ENCODE measurements at regions not wholly inside any gene's neighbourhood (a gene's known extent, or its start where the extent isn't known, plus 50 kb on each side); places are given as distances from the start of the nearest gene placed in this dataset.

DNA sequence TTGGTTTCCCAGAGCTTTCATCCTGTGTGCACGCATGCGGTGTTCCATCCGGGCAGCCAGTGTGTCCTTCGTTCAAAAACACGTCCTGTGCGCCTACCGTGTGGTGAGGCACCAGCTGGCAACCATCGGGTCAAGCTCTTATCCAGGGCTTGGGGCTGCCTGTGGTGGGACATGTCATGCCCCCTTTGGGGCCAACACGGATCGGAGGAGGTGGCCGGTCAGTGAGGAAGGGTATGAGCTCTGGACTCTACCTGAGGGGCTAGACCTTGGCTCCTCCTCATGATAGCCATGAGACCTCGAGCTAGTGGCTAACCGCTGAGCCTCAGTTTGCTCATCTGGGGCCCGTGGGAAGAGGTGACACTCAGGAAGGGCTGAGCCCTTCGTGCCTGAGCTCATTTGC lies 158.5 kb upstream of the PMEPA1 start:
- no peak for DNase-seq

DNA sequence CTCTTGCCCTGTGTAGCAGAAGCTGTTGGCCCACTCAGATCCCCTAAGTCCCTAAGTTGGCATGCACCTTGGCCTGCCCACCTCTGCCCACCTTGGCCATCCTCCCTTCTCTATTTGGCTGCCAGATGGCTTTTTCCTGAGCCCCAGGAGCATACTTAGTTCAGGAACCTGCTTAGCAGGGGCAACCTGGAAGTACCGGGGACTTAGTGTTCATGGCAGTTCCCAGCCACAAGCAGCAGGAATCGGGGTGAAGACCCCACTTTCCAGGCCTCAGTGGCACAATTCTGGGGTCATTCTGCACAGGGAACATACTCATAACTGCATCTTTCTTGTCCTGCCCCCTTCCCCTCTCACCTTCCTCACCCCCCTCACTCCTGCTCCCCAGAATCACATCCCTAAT lies 158.0 kb upstream of the PMEPA1 start:
- no peak for DNase-seq

DNA sequence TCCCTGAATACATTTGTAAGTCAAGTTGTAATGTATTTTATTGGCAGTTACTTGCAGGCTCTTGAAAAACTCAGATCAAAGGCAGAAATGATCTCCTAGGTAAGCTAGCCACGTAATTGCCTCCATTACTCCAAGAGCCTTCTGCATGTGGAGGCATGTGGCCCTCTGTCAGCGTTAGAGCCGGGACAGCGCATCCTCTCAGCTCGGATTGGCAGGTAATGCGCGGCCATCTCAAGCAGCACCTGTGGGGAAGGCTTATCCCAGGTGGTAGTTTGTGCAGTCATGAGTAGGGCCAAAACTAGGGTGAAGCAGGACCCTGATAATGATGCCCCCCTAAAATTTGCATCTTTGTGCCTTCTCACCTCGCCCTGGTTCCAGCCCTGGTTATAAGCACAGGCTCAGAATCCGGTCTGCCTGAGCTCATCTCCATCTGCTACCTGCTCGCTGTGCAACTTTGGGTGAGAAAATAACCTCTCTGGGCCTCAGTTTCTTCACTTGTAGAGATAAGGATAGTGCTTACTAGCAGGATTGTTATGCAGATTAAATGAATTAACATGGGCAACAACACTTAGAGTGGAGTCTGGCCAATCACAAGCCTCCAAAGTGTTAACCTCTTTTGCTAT lies 157.5 kb upstream of the PMEPA1 start:
- no peak for DNase-seq

- no peak for DNase-seq
Observed at GRCh38 chr20:57866250-57867106, 156.7 kb upstream of the PMEPA1 start.

DNA sequence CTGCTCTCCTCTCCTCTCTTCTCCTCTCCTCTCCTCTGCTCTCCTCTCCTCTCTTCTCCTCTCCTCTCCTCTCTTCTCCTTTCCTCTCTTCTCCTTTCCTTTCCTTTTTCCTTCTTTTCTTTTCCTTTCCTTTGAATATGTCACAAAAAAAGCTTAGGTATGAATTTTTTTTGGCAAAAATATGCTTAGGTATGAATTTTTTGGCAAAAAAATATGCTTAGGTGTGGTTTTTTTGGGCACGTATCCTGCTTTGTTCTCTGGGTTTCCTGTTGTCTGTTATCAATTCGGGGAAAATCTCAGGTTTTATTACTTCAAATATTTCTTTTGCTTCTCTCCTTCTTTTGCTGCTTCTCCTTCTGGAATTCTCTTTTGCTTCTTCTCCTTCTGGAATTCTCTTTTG lies 155.5 kb upstream of the PMEPA1 start:
- DNase-seq, result no peak

DNA sequence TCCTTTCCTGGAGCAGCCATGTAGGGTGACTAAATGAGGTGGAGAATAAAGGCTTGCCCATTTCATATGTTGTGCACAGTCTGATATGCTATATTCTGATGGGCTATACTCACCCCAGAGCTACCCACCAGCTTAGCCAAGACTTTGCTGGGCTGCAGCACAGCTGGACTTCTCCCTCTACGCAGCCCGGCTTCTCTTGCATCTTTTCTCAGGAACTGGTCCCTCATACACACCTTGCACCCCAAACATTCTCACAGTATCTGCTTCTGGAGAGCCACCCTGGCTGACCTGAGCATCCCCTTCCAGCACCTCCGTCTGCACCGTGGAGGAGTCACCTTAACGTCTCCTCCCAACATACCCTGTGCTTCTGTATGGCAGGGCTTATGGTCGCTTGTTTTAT lies 150.8 kb upstream of the PMEPA1 start:
- DNase-seq, result no peak

DNA sequence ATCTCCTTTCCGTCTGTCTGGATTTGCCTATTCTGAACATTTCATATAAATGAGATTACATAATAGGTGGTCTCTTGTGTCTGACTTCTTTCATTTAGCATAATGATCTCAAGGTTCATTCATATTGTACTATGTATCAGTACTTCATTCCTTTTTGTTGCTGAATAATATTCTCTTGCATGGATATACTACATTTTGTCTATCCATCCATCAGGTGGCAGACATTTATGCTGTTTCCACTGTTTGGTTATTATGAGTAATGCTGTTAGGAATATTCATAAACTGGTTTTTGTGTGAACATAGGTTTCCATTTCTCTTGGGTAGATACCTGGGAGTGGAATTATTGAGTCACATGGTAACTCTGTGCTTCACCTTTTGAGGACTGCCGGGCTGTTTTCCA lies 148.2 kb upstream of the PMEPA1 start:
- no peak for DNase-seq

GRCh38 chr20:57857118-57857517 lies 147.3 kb upstream of the PMEPA1 start:
- DNase-seq, result no peak

DNA sequence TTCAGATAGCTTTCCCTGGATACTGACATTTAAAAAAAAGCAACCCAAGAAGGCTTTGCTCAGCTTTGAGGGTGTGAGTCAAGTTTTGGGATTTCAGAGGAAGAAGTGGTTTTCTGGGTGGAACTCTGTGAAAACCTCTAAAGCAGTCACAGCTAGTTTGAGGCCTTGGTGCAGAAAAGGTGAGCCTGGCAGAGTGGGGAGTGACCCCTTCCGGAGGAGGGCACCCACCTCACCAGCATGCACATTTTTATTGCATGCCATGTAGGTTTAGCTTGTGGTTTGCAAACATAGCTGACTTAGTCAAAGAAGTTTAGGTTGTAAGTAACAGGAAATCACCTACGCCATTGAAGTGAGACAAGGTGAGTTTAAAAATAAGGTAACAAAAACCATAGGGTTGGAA lies 146.8 kb upstream of the PMEPA1 start:
- no peak for DNase-seq

GRCh38 chr20:57851796-57852195 lies 142.0 kb upstream of the PMEPA1 start:
- no peak for DNase-seq

DNA sequence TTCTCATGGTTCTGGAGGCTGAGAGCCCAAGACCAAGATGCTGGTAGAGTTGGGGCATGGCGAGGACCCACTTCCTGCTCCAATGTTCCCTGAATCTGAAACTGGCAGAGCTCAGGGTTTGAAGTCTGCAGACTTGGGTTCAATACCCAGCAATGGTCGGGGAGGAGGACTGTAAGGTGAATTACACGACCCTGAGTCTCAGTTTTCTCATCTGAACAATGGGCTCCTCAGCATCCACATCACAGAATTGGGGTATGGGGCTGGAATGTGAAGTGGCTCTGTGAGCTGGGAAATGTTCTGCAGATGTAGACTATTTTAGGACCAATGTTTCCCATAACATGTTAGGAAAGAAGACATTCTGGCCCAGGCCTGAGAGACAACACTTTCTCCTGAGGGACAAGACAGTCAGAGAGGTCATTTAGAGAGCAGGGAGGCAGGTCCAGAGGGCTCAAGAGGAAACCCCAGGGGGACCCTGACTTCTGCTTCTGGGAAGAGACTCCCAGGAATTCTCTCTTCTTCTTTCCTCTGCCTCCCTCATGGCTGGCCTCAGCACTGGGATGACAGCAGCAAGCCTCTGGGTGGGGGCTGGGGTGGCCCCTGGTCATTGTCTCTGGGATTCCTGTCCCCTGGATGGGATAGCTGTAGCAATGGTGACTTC lies 141.3 kb upstream of the PMEPA1 start:
- no peak for DNase-seq

- no peak for DNase-seq
Observed at GRCh38 chr20:57849521-57850215, 139.9 kb upstream of the PMEPA1 start.

DNA sequence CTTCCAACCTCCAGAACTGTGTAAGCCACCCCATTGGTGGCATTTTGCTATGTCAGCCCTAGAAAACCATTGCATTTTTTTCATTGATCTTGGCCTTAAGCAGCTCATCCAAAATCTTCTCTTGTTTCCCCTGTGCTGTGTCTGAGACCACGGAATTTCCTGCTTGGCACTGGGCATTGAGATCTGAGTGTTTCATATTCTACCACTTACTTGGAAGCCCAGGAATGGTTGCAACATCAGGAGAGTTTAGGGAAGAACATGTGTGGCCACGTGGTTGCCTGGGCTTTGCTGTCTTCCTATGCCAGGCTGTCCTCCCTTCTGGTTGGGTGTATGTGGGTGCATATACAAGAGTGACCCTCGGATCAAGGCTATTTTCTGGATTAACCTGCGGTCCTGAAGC lies 139.3 kb upstream of the PMEPA1 start:
- no peak for DNase-seq

- DNase-seq, result no peak
Observed at GRCh38 chr20:57848282-57848681, 138.5 kb upstream of the PMEPA1 start.

DNA sequence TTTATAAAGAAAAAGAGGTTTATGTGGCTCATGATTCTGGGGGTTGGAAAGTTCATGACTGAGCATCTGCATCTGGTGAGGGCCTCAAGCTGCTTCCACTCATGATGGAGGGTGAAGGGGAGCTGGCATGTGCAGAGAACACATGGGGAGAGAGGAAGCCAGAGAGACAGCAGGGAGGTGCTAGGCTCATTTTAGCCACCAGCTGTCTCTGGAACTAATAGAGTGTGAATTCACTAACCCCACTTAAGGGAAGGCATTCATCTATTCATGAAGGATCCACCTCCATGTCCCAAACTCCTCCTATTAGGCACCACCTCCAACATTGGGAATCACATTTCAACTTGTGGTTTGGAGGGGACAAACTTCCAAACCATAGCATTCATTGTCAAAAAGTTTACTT lies 137.3 kb upstream of the PMEPA1 start:
- no peak for DNase-seq

DNA sequence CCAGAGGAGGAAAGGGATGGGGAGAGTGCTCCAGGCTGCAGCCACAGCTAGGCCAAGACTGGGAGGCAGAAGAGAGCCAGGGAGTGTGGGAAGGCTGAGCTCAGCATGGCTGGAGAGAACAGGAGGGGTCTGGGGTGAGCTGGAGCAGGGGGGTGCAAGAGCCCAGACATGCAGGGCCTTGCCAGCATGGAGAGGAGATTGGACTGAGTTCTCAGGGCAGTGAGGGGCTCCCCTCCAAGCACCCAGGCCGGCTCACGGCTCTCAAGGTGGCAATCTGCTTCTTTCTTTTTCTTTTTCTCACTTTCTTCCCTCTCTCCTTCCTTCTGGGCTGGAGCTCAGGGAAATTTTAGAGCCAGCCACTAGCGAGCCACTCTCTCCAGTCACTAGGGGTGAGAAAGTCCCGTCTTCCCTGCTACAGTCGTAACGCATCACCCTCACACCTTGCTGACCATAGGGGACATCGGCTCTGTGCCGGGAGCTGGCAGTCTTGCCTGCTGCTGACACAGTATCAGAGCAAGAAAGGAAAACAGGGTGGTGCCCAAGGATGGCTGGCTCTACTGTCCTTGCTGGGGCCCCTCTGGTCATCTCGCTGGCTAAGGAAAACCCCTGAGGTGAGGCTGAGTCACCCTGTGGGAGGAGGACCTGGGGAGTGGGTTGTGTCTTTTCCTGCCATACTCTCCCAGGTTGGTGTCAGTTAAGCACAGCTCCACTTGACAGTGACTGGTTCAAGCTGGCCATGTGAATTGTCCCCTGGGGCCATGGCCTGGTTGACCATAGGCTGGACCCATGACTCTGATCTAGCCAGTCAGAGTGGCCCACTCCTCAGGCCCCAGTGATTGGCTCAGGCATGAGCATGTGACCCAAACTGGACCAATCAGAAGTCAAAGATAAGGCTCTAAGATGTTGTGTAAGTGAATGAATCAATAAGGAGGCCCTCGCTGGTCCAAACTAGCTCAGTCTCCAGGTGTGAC lies 135.1 kb upstream of the PMEPA1 start:
- DNase-seq, result no peak

DNA sequence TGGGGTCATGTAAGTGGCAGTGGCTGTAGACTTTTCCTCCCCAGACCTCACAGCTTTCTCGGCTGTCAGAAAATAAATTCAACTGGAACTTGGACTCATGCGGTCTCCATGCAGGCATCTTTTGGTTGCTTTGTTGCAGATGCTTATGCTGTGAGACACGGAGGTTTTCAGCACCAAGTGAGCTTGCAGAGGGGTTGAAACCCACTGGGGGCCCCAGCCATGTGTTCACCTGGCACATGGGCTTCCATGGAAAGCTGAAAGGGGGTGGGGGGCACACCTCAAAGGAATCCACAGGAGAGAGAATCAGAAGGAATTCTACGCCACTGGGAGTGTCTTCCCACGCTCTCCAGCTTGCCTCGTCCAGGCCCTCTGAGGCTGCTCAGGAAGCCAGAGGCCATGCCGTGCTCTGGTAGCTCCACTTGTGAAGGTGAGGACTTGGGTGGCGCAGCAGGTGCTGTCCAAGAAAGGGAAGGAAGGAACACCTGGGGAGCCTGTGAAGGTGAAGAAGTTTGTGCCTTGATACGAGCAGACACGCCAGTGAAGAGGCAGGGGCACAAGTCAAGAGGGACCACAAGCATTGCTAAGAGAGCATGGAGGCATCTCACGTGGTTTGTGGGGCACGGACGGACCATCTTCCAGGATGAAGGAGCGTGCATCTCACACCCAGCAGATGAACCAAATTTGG lies 134.3 kb upstream of the PMEPA1 start:
- DNase-seq, result no peak

GRCh38 chr20:57842720-57843119 lies 132.9 kb upstream of the PMEPA1 start:
- no peak for DNase-seq

GRCh38 chr20:57841297-57841866 lies 131.6 kb upstream of the PMEPA1 start:
- no peak for DNase-seq

DNA sequence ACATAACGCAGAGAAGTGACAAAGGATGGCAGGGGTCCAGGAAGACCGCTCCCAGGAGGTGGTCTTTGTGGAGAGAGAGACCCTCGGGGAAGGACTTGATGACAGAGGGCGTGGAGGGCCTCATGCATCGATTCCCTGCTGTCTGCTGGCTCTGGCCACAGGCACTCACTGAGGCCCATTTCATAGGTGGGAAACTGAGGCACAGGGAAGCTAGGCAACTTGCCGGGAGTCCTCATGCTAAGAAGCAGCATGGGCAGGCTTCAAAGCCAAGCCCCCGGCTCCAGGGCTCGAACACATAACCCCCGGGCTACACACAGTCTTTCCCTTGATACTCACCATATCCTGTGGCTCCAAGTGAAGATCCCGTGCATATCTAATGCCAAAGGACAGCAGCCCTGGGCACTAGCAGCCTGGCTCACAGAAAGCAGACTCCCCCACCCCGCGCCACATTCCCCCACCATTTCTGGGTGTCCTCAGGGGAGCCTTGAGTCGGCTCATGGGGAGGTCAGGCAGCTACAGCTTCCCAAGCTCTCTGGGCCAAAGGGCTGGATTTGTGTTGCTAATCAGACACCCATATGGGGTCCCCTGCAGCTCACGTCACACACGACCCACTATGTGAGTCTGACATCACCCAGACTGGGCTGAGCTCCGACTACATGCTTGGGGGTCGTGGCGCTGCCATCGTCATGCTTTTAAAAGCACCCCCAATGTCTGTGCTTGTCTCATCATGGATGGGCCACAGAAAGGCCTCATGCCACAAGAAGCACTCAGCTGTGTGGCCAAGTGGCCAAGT lies 130.9 kb upstream of the PMEPA1 start:
- no peak for DNase-seq

Measured in NCI-H526 (cell line).